ENCODE measurements at regions not wholly inside any gene's neighbourhood (a gene's known extent, or its start where the extent isn't known, plus 50 kb on each side); places are given as distances from the start of the nearest gene placed in this dataset.

DNA sequence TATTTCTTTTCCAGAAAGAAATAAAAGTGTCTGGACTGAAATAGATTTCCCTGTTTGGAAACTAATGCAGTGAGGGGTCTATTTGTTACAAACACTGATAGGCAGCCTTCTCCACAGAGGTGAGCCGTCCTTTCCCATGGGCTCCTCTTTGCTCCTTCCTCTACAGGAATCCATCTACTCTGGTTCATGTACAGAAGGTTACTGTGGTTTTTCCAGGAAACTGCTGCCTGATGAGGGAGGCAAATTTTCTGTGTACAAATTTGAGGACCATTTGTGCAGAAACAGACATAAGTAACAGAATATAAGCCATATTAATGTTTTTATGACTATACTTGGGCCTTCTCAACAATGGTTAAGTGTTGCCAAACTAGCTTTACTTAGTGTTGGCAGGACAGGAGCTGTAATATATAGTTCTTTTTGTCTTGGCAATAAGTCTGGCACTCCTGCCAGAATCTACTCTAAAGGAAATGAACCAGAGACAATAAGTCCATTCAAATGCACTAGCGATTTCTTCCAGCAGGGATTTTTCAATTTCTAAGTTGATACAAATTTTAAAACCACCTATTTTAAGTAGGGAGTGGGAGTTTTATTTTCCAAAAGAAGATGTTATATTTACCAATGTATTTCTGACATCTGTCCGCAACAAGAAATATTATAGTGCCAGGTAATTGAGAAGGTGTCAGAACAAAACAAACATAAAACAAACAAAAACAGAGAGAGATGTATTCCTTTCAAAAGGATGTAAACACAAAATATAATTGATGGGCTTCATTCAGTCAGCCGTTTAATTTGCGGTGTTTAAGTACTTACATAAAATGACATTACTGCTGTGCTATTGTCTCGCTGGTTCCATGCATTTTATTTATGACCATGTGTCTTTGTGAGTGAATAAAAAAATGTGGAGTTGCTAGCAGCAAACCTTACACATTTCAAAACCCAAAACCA, 91.0 kb upstream of the NFE2L3 start:
- TF ChIP-seq POLR2AphosphoS5 (IDR thresholded peaks at IDR 0.05; ENCODE audit: borderline replicate concordance, low read depth, low read length) = no peak
- no peaks in the 10 kb centered on the region for H3K9me3 ChIP-seq (ENCODE audit: low read depth, low read length)
- no peak overlapping the region for H3K4me3 ChIP-seq
- no peak overlapping the region for H3K27ac ChIP-seq
- no peaks in the 10 kb centered on the region for H3K36me3 ChIP-seq (ENCODE audit: insufficient read depth, low read length)
- H3K9ac ChIP-seq (ENCODE audit: insufficient read length) = no peak overlapping the region
- DNase-seq (ENCODE audit: low read depth, low spot score) = no peak

DNA sequence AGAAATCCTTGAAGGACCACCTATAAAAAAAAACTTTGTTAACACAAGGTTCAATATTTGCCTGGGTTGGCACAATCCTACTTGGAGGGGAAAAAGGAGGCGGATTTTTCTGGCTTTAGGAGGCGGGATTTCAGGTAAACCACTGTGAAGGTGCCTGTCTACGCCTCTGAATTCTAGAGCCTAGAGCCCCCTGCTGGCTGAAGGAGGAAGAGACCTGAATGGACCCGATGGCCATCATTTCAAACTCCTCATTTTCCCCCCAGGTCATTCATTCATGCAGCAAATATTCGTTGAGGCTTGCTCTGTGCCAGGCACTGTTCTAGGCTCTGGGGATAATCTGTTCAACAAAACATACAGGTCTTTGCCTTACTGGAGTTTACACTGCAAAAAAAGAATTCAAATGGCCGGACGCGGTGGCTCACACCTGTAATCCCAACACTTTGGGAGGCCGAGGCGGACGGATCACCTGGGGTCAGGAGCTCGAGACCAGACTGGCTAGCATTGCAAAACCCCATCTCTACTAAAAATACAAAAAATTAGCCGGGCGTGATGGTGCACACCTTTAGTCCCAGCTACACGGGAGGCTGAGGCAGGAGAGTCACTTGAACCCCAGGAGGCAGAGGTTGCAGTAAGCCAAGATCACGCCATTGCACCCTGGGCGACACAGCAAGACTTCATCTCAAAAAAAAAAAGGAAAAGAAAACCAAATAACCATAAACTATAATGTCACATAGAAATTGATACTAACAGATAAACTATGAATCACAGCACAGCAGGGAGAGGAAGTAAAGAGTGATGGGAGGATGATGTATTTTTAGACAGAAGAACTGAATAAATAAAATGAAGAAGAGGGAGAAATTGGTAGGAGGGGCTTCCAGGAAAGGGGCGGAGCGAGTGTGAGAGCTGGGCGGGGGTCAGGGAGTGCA, 90.1 kb upstream of the NFE2L3 start:
- Histone ChIP-seq H3K9ac (ENCODE audit: insufficient read length) (no peak overlapping the region), H3K36me3 (ENCODE audit: insufficient read depth, low read length) (no peaks in the 10 kb centered on the region), H3K27ac (no peak overlapping the region), H3K9me3 (ENCODE audit: low read depth, low read length) (no peaks in the 10 kb centered on the region), H3K4me3 (no peak overlapping the region)
- TF ChIP-seq EZH2 (IDR thresholded peaks at IDR 0.05) = no peak
- TF ChIP-seq POLR2AphosphoS5 (IDR thresholded peaks at IDR 0.05; ENCODE audit: borderline replicate concordance, low read depth, low read length) = no peak
- TF ChIP-seq FOXP2 (optimal IDR thresholded peaks at IDR 0.05; ENCODE audit: control extremely low read depth, extremely low read length, insufficient read depth) = no peak
- no peak for DNase-seq (ENCODE audit: low read depth, low spot score)

DNA sequence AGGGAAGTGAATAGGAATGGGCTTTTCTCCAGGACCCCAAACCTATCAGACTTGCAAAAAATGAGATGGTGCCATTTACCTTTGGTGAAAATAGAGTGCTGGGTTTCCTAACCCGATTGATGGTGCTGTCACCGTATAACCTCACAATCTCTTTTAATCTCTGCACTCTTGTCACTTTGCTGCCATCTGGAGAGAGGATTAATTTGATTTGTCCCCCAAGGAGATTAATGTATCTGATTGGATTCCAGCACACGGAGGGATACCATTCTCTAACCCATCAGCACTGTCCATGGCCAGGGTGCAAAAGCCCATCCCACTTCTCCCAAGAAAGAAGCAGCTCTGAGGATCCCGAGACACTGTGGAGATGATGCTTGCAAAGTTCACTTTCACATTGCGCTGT, 86.3 kb upstream of the NFE2L3 start:
- H3K9ac ChIP-seq (ENCODE audit: insufficient read length) = no peak overlapping the region
- DNase-seq (ENCODE audit: low read depth, low spot score) = no peak
- no peak for TF ChIP-seq FOXP2 (optimal IDR thresholded peaks at IDR 0.05; ENCODE audit: control extremely low read depth, extremely low read length, insufficient read depth)
- H3K9me3 ChIP-seq (ENCODE audit: low read depth, low read length) = no peaks in the 10 kb centered on the region
- H3K4me3 ChIP-seq = no peak overlapping the region
- H3K36me3 ChIP-seq (ENCODE audit: insufficient read depth, low read length) = no peaks in the 10 kb centered on the region
- H3K27ac ChIP-seq = no peak overlapping the region

DNA sequence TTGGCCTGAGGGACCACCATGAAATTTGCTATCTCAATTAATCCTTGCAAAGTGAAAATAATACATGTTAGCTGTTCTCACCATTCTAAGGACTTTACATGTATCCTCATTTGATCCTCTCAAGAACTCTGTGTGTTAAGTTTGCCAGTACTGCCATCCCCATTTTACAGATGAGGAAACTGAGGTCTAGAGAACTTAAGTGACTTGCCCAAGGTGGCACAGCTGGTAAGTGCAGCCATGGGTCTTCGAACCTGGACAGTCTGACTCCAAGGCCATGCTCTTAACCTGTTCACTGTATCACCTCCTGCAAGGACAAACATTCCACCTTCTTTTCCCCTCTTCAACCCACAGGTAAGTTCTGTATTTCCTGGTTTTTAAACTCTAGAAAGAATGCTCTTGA, 85.3 kb upstream of the NFE2L3 start:
- no peaks in the 10 kb centered on the region for H3K36me3 ChIP-seq (ENCODE audit: insufficient read depth, low read length)
- TF ChIP-seq FOXP2 (optimal IDR thresholded peaks at IDR 0.05; ENCODE audit: control extremely low read depth, extremely low read length, insufficient read depth) (no peak), POLR2AphosphoS5 (IDR thresholded peaks at IDR 0.05; ENCODE audit: borderline replicate concordance, low read depth, low read length) (no peak), EZH2 (IDR thresholded peaks at IDR 0.05) (no peak)
- DNase-seq (ENCODE audit: low read depth, low spot score) = no peak
- no peak overlapping the region for H3K4me3 ChIP-seq
- no peak overlapping the region for H3K9ac ChIP-seq (ENCODE audit: insufficient read length)
- no peaks in the 10 kb centered on the region for H3K9me3 ChIP-seq (ENCODE audit: low read depth, low read length)
- no peak overlapping the region for H3K27ac ChIP-seq

DNA sequence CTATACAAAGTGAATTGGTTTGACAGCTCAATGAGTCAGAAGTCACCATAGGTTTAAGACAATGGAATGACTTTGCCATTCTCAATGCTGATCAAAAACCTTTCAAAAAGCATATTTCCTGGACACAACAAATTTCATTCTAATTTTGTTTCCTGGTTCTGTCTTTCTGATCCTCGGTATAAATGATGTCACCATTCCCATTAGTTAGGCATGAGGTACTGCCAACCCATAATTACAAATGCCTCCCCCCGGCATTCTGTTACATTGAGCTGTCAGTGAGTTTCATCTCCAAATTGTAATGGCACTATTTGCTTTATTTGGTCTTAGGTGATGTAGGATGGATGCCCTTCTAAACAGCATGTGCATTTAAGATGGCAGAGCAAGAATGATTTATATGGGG, 81.7 kb upstream of the NFE2L3 start:
- Histone ChIP-seq H3K9me3 (ENCODE audit: low read depth, low read length) (no peaks in the 10 kb centered on the region), H3K9ac (ENCODE audit: insufficient read length) (no peak overlapping the region), H3K36me3 (ENCODE audit: insufficient read depth, low read length) (no peaks in the 10 kb centered on the region), H3K27ac (no peak overlapping the region), H3K4me3 (no peak overlapping the region)
- TF ChIP-seq EZH2 (IDR thresholded peaks at IDR 0.05) (no peak), FOXP2 (optimal IDR thresholded peaks at IDR 0.05; ENCODE audit: control extremely low read depth, extremely low read length, insufficient read depth) (no peak), POLR2AphosphoS5 (IDR thresholded peaks at IDR 0.05; ENCODE audit: borderline replicate concordance, low read depth, low read length) (no peak)
- no peak for DNase-seq (ENCODE audit: low read depth, low spot score)

DNA sequence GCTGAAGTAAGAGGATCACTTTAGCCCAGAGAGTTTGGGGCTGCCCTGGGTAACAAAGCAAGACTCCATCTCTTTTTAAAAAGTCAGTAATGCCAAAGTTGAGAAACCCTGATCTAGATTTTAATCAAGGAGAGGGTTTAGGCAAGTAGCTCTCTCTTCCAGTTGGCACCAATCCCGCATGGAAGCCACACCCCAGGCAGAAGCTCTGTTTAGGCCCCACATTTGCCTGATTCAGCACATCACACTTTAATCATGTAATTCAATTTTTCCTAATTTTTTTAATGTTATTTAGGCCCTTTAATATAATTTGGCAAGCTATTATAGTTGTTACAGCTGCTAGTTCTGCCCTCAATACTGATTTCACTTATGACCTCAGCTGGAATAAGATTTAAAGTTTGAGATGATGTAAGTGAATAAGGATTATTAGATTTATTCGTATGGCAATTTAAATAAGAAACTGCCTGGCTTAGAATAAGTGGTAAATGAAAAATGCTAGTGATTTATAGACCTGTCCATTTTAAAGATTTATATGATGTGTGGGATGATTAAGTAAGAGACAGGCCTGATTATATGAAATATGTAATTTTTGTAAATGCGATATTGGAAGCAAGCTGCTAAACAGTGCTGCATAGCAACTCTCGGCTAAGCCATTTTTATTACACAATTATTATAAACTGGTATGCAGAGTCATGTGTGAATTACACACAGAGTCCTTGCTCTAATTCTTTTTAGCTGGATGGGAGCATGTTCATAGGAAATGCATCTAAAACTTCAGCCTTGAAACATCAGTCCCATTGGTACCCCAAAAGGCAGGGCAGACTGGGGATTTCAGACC, 80.2 kb upstream of the NFE2L3 start:
- no peak overlapping the region for H3K27ac ChIP-seq
- H3K36me3 ChIP-seq (ENCODE audit: insufficient read depth, low read length) = no peaks in the 10 kb centered on the region
- TF ChIP-seq EZH2 (IDR thresholded peaks at IDR 0.05) = no peak
- no peak for TF ChIP-seq POLR2AphosphoS5 (IDR thresholded peaks at IDR 0.05; ENCODE audit: borderline replicate concordance, low read depth, low read length)
- no peak for TF ChIP-seq FOXP2 (optimal IDR thresholded peaks at IDR 0.05; ENCODE audit: control extremely low read depth, extremely low read length, insufficient read depth)
- no peak for DNase-seq (ENCODE audit: low read depth, low spot score)
- no peak overlapping the region for H3K9ac ChIP-seq (ENCODE audit: insufficient read length)
- H3K9me3 ChIP-seq (ENCODE audit: low read depth, low read length) = no peaks in the 10 kb centered on the region
- no peak overlapping the region for H3K4me3 ChIP-seq

DNA sequence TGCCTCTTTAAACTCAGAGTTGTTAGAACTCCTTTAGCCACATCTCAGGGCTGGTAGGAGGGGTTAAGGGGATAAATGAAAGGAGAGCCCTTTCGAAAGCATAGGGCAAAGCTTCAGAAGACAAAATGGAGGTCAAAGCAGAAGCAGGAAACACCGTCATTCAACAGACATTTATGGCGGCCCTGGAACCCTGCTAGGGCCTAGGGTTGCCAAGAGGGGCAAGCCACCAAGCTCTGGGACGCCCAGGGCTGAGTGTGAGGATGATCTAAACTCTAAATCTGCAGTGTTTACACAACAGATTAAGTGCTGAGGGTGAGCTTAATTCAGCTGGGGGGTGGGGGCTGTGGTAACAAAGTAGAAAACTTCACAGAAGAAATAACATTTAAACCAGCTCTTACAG, 79.0 kb upstream of the NFE2L3 start:
- Histone ChIP-seq H3K4me3 (no peak overlapping the region), H3K9me3 (ENCODE audit: low read depth, low read length) (no peaks in the 10 kb centered on the region), H3K36me3 (ENCODE audit: insufficient read depth, low read length) (no peaks in the 10 kb centered on the region), H3K9ac (ENCODE audit: insufficient read length) (no peak overlapping the region), H3K27ac (no peak overlapping the region)
- no peak for TF ChIP-seq EZH2 (IDR thresholded peaks at IDR 0.05)
- no peak for TF ChIP-seq FOXP2 (optimal IDR thresholded peaks at IDR 0.05; ENCODE audit: control extremely low read depth, extremely low read length, insufficient read depth)
- TF ChIP-seq POLR2AphosphoS5 (IDR thresholded peaks at IDR 0.05; ENCODE audit: borderline replicate concordance, low read depth, low read length) = no peak
- DNase-seq (ENCODE audit: low read depth, low spot score) = no peak

DNA sequence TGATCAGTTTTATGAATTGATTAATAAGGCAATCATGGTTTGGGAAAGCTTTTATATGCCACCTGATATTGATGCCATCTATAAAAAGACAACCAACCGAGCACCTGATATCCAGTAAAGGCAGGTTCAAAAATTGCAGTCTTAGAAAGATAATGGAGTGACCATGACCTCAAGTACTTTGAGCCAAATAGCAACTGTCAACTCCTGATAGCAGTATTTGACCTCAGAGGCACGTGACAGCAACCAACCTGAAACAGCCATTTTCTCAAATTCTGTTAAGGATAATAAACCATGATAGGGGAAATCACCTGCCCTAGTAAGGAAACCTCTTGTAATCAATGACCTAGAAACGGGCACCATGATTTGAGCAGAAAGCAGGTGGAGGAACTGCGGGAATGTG, 77.1 kb upstream of the NFE2L3 start:
- DNase-seq (ENCODE audit: low read depth, low spot score) = no peak
- no peak overlapping the region for H3K27ac ChIP-seq
- H3K9ac ChIP-seq (ENCODE audit: insufficient read length) = no peak overlapping the region
- no peak for TF ChIP-seq FOXP2 (optimal IDR thresholded peaks at IDR 0.05; ENCODE audit: control extremely low read depth, extremely low read length, insufficient read depth)
- TF ChIP-seq EZH2 (IDR thresholded peaks at IDR 0.05) = no peak
- no peak for TF ChIP-seq POLR2AphosphoS5 (IDR thresholded peaks at IDR 0.05; ENCODE audit: borderline replicate concordance, low read depth, low read length)
- no peak overlapping the region for H3K4me3 ChIP-seq
- no peaks in the 10 kb centered on the region for H3K36me3 ChIP-seq (ENCODE audit: insufficient read depth, low read length)
- H3K9me3 ChIP-seq (ENCODE audit: low read depth, low read length) = no peaks in the 10 kb centered on the region

All from SK-N-MC (cell line).